Renal cortical epithelial cell (primary cell): ENCODE measurements at regions not wholly inside any gene's neighbourhood (a gene's known extent, or its start where the extent isn't known, plus 50 kb on each side); places are given as distances from the start of the nearest gene placed in this dataset.
"Not testable (repeated sequence)": the region's sequence is repeated elsewhere in the genome, so short reads cannot be mapped to it uniquely, and the experiment has no call there.

Experiments
- DNase-seq: peaks from one replicate; pipeline ENCODE4 v3.0.0-alpha.2; 2011; ENCODE audit warnings: low read depth

GRCh38 chr14:106004937-106005795 lies 478.8 kb downstream of the TMEM121 start:
- not testable (repeated sequence) for DNase-seq

GRCh38 chr14:106006043-106006442 lies 479.7 kb downstream of the TMEM121 start:
- not testable (repeated sequence) for DNase-seq

GRCh38 chr14:106006716-106007115 lies 480.3 kb downstream of the TMEM121 start:
- DNase-seq: not testable (repeated sequence)

- DNase-seq: no peak
Measured at GRCh38 chr14:106010783-106011182, 484.4 kb downstream of the TMEM121 start.

GRCh38 chr14:106011631-106012360 lies 485.4 kb downstream of the TMEM121 start:
- DNase-seq: not testable (repeated sequence)

- DNase-seq: not testable (repeated sequence)
Measured at GRCh38 chr14:106012361-106012725, 486.0 kb downstream of the TMEM121 start.

- DNase-seq: no peak
Measured at GRCh38 chr14:106013879-106014376, 487.5 kb downstream of the TMEM121 start.

- DNase-seq: not testable (repeated sequence)
Measured at GRCh38 chr14:106017952-106018351, 491.6 kb downstream of the TMEM121 start.

- no peak for DNase-seq
Measured at GRCh38 chr14:106021832-106022231, 495.4 kb downstream of the TMEM121 start.

- not testable (repeated sequence) for DNase-seq
Measured at GRCh38 chr14:106022648-106023047, 496.3 kb downstream of the TMEM121 start.

GRCh38 chr14:106023411-106023810 lies 497.0 kb downstream of the TMEM121 start:
- no peak for DNase-seq

GRCh38 chr14:106024983-106025604 lies 498.7 kb downstream of the TMEM121 start:
- no peak for DNase-seq

GRCh38 chr14:106026026-106026425 lies 499.6 kb downstream of the TMEM121 start:
- no peak for DNase-seq

- not testable (repeated sequence) for DNase-seq
Measured at GRCh38 chr14:106027759-106028158, 501.4 kb downstream of the TMEM121 start.

- no peak for DNase-seq
Measured at GRCh38 chr14:106029959-106030358, 503.6 kb downstream of the TMEM121 start.

- DNase-seq: no peak
Measured at GRCh38 chr14:106037380-106037779, 511.0 kb downstream of the TMEM121 start.

GRCh38 chr14:106038263-106038662 lies 511.9 kb downstream of the TMEM121 start:
- DNase-seq: no peak

GRCh38 chr14:106039400-106039799 lies 513.0 kb downstream of the TMEM121 start:
- DNase-seq: peak; percentile 7

GRCh38 chr14:106044515-106044914 lies 518.1 kb downstream of the TMEM121 start:
- DNase-seq: no peak

- DNase-seq: no peak
Measured at GRCh38 chr14:106044949-106045596, 518.7 kb downstream of the TMEM121 start.

- DNase-seq: no peak
Measured at GRCh38 chr14:106051796-106052195, 525.4 kb downstream of the TMEM121 start.

- DNase-seq: no peak
Measured at GRCh38 chr14:106055289-106055688, 528.9 kb downstream of the TMEM121 start.
